Endothelial cell of hepatic sinusoid (primary cell): ENCODE measurements at regions not wholly inside any gene's neighbourhood (a gene's known extent, or its start where the extent isn't known, plus 50 kb on each side); places are given as distances from the start of the nearest gene placed in this dataset.
"Not testable (repeated sequence)": the region's sequence is repeated elsewhere in the genome, so short reads cannot be mapped to it uniquely, and the experiment has no call there.

Experiments
- in situ Hi-C: cut with HindIII; loops from 2 replicates; pipeline ENCODE4 v1.10.0; 2017; ENCODE audit warnings: low sequenced_read_pairs

- in situ Hi-C loops, result not testable (repeated sequence)
Measured at GRCh38 chr16:88265286-88265938, 117.3 kb upstream of the ZNF469 start.

DNA sequence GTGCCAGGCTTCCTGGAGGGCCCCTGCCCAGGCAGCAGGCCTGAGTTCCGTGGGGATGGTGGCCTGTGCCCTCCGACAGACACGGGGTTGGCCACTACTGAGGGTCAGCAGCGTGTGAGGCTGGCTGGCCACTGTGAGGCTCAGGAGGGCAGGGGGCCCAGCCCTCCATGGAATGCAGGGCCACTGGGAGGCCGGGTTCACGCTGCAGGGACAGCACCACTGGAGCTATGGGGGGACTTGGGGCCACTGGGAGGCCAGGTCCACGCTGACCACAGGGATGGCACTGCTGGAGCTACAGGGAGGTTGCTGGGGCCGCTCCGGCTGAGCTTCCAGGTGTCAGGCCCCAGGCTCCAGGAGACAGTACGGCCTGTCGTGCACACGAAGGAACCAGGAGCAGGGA, 116.7 kb upstream of the ZNF469 start:
- in situ Hi-C loops, result not testable (repeated sequence)

DNA sequence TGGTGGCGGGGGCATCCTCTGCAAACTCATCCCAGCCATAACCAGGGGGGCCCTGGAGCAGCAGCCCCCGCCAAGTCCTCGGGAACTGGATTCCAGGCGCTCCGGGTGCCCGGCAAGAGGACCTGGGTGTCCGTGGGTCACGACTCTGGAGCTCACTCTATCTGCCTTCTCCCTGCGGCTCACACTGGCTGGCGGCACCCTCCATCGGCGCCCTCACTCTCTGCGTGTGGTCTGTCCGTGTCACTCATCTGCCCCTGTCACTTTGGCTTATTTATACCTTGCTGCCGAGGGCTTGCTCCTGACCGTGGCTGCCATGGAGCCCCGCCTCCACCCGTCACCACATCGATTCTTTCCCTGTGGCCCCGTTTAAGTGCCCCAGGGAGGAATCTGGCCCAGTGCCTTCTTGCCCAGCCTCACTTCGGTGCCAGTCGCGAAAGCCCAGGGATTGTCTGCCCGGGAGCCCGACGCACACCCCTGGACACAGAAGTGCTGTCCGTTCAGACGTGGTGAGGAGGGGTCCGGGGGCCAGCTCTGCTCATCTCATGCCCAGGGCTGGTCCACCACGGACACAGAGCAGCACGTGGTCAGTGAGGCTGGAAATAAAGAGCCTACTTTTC, 115.7 kb upstream of the ZNF469 start:
- in situ Hi-C loops, result not testable (repeated sequence)

DNA sequence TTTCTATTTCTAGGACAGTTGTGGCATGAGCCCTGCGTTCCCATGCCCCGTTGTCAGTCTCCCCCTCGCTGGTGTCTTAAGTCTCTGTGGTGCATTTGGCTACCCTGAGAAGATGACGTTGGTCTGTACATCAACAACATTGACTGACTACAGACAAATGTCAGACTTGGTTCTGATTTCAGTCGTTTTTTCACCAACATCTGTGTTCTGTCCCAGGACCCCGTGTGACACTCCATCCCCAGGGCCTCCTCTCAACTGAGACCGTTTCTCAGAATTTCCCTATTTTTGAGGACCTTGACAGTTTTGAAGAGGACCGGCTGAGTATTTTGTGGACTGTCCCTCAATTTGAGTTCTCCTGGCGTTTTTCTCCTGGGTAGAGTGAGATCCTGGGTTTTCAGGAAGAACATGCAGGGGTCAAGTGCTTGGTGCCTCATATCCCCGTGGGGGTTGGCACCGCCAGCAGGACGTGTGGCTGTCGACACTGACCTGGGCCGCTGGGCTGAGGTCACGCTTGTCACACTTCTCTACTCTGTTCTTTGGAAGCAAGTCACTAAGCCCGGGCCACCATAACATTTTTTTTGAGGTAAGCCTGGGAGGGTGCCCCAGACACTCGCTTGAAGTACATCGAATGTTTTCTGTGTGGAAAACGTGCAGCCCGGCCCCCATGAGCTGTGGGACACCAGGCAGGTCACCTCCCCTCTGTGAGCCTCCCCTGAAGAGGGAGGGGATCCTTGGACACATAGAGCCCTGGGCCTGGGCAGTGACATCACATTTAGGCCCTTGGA, 114.4 kb upstream of the ZNF469 start:
- in situ Hi-C loops, result not testable (repeated sequence)

- in situ Hi-C loops, result not testable (repeated sequence)
Measured at GRCh38 chr16:88270171-88270790, 112.5 kb upstream of the ZNF469 start.

- in situ Hi-C loops, result not testable (repeated sequence)
Measured at GRCh38 chr16:88271296-88271695, 111.5 kb upstream of the ZNF469 start.

DNA sequence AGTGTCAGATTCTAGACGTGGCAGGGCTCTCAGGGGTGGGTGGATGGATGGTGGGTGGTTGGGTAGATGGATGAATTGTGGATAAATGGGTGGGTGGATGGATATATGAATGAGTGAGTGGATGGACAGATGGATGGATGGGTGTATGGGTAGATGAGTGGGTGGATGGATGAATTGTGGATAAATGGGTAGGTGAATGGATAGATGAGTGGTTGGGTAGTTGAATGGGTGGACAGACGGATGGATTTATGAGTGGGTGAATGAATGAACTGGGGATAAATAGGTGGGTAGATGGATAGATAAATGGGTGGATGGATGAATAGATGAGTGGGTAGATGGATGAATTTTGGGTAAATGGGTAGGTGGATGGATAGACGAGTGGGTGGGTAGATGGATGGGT, 111.0 kb upstream of the ZNF469 start:
- in situ Hi-C loops, result not testable (repeated sequence)

DNA sequence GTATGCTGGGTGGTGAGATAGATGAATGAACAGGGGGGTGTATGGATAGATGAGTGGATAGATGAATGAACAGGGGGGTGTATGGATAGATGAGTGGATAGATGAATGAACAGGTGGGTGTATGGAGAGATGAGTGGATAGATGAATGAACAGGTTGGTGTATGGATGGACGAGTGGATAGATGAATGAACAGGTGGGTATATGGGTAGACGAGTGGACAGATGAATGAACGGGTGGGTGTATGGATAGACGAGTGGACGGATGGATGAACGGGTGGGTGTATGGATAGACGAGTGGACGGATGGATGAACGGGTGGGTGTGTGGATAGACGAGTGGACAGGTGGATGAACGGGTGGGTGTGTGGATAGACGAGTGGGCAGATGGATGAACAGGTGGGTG, 110.3 kb upstream of the ZNF469 start:
- in situ Hi-C loops, result not testable (repeated sequence)

DNA sequence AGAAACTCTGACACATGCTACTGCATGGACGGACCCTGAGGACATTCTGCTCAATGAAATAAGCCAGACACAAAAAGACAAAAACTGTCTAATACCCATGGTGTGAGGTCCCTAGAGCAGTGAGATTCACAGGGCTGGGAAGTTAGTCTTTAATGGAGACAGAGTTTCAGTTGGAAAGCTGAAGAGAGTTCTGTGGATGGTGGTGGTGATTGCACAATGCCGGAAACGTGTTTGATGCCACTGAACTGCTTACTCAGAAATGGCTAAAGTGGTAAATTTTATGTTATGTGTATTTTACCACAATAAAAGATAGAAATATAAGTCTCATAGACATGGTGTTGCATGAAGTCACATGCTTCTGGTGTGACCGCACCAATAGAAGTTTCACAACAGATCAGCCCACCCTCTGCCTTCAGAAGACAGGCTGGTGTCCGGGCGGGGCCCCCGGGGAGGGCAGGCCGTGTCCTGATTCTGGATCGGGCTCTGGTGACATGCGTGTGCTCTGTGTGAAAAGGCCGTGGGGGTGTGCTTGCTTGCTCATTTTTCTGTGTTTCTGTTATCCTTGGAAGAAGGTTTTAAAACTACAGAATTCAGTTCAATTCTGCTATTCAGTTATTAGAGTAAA, 108.5 kb upstream of the ZNF469 start:
- in situ Hi-C loops, result not testable (repeated sequence)

- in situ Hi-C loops, result no loop called here
Measured at GRCh38 chr16:88274847-88275246, 107.9 kb upstream of the ZNF469 start.

- in situ Hi-C loops, result not testable (repeated sequence)
Measured at GRCh38 chr16:88275336-88276122, 107.2 kb upstream of the ZNF469 start.

GRCh38 chr16:88276123-88276588, 106.6 kb upstream of the ZNF469 start:
- in situ Hi-C loops, result not testable (repeated sequence)

- in situ Hi-C loops, result no loop called here
Measured at GRCh38 chr16:88276591-88276990, 106.2 kb upstream of the ZNF469 start.

- in situ Hi-C loops, result no loop called here
Measured at GRCh38 chr16:88279998-88280397, 102.8 kb upstream of the ZNF469 start.

GRCh38 chr16:88281858-88282563, 100.7 kb upstream of the ZNF469 start:
- in situ Hi-C loops, result no loop called here

DNA sequence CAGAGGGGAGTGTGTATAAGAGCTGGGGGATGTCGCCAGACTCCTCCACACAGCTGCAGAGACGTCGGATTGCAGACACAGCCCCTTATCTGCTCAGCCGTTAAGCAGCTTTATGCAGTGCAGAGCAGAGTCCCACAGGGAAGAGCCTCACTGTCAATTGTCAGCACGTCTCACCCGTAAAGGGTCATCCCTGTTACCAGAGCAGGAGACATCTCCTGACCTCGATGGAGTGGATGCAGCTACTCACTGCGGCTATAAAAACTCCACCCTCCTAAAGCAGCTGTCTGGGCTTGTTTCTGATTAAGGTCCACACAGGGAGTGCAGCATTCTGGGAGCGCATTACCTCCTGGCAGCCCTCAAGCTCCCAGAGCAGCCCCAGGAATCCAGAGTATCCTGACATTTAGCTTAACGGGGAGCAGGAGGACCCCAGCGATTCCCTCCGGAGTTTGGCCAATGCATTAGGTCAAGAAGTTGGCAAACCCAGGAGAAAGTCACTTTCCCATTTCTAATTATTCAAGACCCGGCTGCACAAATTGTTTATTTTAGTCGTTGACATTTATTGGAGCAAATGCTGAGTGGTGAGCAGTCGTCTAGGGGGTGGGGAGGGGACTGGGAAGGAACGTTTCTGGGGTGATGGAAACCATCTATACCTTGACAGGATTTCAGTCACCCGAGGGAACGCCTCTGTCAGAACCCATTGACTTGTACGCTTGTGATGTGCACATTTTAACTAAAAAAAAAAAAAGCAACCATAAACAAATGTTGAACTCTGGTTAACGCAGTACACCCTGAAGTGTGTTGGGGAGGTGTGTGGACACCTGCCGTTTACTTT, 100.0 kb upstream of the ZNF469 start:
- in situ Hi-C loops, result no loop called here

GRCh38 chr16:88283596-88283995, 99.2 kb upstream of the ZNF469 start:
- in situ Hi-C loops, result no loop called here

GRCh38 chr16:88284101-88284500, 98.7 kb upstream of the ZNF469 start:
- in situ Hi-C loops, result no loop called here
